LNCaP clone FGC (cell line): ENCODE measurements at regions not wholly inside any gene's neighbourhood (a gene's known extent, or its start where the extent isn't known, plus 50 kb on each side); places are given as distances from the start of the nearest gene placed in this dataset.

ENCODE experiments used
- DNase-seq: peaks from one replicate; pipeline ENCODE4 v3.0.0-alpha.2; 2011; ENCODE audit warnings: low read depth
- H3K4me3 ChIP-seq: 2 replicates; pipeline ENCODE4 v1.5.1; 2011; ENCODE audit warnings: mild to moderate bottlenecking, low read depth, low read length, control low read depth
- TF ChIP-seq, protein P1 (sequence below): IDR thresholded peaks from 2 replicates; pipeline ENCODE4 v1.5.1; 2012; ENCODE audit warnings: mild to moderate bottlenecking; ENCODE audit not compliant: control insufficient read depth, insufficient read depth; ENCODE audit errors: extremely low read depth

DNA sequence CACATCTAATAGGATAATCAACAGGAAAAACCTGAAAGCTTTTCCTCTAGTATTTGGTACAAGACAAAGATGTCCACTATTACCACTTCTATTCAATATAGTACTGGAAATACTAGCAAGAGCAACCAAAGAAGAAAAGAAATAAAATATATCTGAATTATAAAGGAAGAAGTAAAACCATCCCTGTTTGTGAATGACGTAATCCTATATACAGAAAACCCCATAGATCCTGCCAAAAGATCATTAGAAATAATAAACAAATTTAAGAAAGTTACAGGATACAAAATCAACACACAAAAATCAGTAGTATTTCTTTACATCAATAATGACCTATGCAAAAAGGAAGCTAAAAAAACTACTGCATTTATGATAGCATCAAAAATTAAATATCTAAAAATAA is 1191.3 kb upstream of the C9orf72 start:
- H3K4me3 ChIP-seq, result no peak overlapping the region
- TF ChIP-seq, protein P1, sequence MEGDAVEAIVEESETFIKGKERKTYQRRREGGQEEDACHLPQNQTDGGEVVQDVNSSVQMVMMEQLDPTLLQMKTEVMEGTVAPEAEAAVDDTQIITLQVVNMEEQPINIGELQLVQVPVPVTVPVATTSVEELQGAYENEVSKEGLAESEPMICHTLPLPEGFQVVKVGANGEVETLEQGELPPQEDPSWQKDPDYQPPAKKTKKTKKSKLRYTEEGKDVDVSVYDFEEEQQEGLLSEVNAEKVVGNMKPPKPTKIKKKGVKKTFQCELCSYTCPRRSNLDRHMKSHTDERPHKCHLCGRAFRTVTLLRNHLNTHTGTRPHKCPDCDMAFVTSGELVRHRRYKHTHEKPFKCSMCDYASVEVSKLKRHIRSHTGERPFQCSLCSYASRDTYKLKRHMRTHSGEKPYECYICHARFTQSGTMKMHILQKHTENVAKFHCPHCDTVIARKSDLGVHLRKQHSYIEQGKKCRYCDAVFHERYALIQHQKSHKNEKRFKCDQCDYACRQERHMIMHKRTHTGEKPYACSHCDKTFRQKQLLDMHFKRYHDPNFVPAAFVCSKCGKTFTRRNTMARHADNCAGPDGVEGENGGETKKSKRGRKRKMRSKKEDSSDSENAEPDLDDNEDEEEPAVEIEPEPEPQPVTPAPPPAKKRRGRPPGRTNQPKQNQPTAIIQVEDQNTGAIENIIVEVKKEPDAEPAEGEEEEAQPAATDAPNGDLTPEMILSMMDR, result no peak
- no peak for DNase-seq

- no peak for DNase-seq
- H3K4me3 ChIP-seq, result no peak overlapping the region
These were observed 1196.9 kb upstream of the C9orf72 start for GRCh38 chr9:28770226-28770625.

GRCh38 chr9:28770827-28771226 is 1197.5 kb upstream of the C9orf72 start:
- TF ChIP-seq, protein P1, result no peak
- no peak overlapping the region for H3K4me3 ChIP-seq
- DNase-seq, result no peak

More at GRCh38 chr9:28770226-28770625, 1196.9 kb upstream of the C9orf72 start:
- TF ChIP-seq, protein P1, result no peak

- TF ChIP-seq, protein P1, result peak; percentile 56
- peak; percentile 22 for DNase-seq
These were observed 1201.4 kb upstream of the C9orf72 start for GRCh38 chr9:28774433-28775235.

GRCh38 chr9:28779243-28779642 is 1206.0 kb upstream of the C9orf72 start:
- no peak for DNase-seq
- H3K4me3 ChIP-seq, result no peak overlapping the region
- TF ChIP-seq, protein P1, result no peak

More at GRCh38 chr9:28774433-28775235, 1201.4 kb upstream of the C9orf72 start:
- no peak overlapping the region for H3K4me3 ChIP-seq

GRCh38 chr9:28781481-28781880 is 1208.2 kb upstream of the C9orf72 start:
- TF ChIP-seq, protein P1, result no peak
- DNase-seq, result no peak
- H3K4me3 ChIP-seq, result no peak overlapping the region

GRCh38 chr9:28782630-28783029 is 1209.3 kb upstream of the C9orf72 start:
- TF ChIP-seq, protein P1, result no peak
- no peak for DNase-seq
- H3K4me3 ChIP-seq, result no peak overlapping the region
